Kidney (tissue), 13 donors: ENCODE measurements at regions not wholly inside any gene's neighbourhood (a gene's known extent, or its start where the extent isn't known, plus 50 kb on each side); places are given as distances from the start of the nearest gene placed in this dataset.

ENCODE experiments used
- DNase-seq, 5 donors: peaks; one replicate each; pipeline ENCODE4 v3.0.0-alpha.2; 2013 to 2020
- FAIRE-seq: peaks from 2 replicates; lab custom pipeline; 2012; peaks lifted over from hg19 to GRCh38; lab: Jason Lieb, UNC
- H3K27ac ChIP-seq, 2 donors: one replicate each; pipeline ENCODE4 v1.7.0; 2013; ENCODE audit warnings: low read depth in 2 of 2, low read length in 2 of 2, inconsistent platforms in 1 of 2
- H3K27me3 ChIP-seq: one replicate; pipeline ENCODE4 v1.7.1; 2013; ENCODE audit warnings: low read length, inconsistent platforms; ENCODE audit not compliant: control insufficient read depth, insufficient read depth
- H3K36me3 ChIP-seq, 3 donors: one replicate each; pipeline versions ENCODE4 v1.7.0 to v1.7.1; 2013; ENCODE audit warnings: low read length in 3 of 3, control low read depth in 1 of 3, inconsistent platforms in 1 of 3; ENCODE audit not compliant: insufficient read depth in 3 of 3, control insufficient read depth in 2 of 3
- H3K4me1 ChIP-seq, 3 donors: one replicate each; pipeline versions ENCODE4 v1.7.0 to v1.7.1; 2013; ENCODE audit warnings: low read length in 3 of 3, inconsistent platforms in 1 of 3, low read depth in 1 of 3; ENCODE audit not compliant: control insufficient read depth in 2 of 3, insufficient read depth in 2 of 3
- H3K4me3 ChIP-seq, 3 donors: one replicate each; pipeline versions ENCODE4 v1.7.0 to v1.8.1; 2013; ENCODE audit warnings: low read length in 3 of 3, control low read depth in 1 of 3, inconsistent platforms in 1 of 3
- H3K9ac ChIP-seq, 3 donors: one replicate each; pipeline versions ENCODE4 v1.7.0 to v1.7.1; 2013; ENCODE audit warnings: low read length in 3 of 3, control low read depth in 1 of 3, inconsistent platforms in 1 of 3
- H3K9me3 ChIP-seq, 3 donors: one replicate each; pipeline versions ENCODE4 v1.7.0 to v1.7.1; 2013; ENCODE audit warnings: low read length in 3 of 3, control low read depth in 1 of 3, inconsistent platforms in 1 of 3; ENCODE audit not compliant: control insufficient read depth in 2 of 3, insufficient read depth in 1 of 3
- intact Hi-C: fragments of 100-400 bp; cut with DNase I; formaldehyde crosslinking; loops from one replicate; pipeline ENCODE4 v1.11.1; 2022
- TF ChIP-seq, protein P1 (sequence below): IDR thresholded peaks from 3 replicates; pipeline ENCODE4 v1.5.1; 2012; ENCODE audit warnings: mild to moderate bottlenecking, moderate library complexity, borderline replicate concordance; ENCODE audit not compliant: insufficient read depth; ENCODE audit errors: extremely low read depth
- donor health status: control.
- donor health status: control.
- donor health status: control.
- donor health status: control.
- donor health status: control.
- donor health status: DM: yes; HTN: yes; CAD: no.
- donor health status: Normal renal cell carcinoma (clear cell type).

DNA sequence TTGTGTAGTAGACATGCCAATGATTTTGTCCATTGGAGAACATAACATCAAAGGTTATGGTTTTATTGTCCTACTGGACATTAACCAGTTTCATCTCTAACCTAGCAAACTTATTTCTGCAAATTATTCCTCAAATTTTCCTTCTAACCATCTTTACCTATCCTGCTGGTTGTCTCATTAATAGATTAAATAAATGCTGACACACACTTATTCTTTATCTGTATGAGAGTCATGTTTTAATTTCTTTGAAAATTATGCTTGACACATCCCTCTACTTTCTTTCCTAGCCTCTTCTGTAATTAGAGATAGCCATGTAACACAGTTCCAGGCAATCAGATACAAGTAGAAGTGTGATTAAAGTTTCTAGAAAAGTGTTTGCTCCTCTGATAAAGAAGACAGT is 98.9 kb downstream of the RPS29 start:
- no peak for FAIRE-seq

DNA sequence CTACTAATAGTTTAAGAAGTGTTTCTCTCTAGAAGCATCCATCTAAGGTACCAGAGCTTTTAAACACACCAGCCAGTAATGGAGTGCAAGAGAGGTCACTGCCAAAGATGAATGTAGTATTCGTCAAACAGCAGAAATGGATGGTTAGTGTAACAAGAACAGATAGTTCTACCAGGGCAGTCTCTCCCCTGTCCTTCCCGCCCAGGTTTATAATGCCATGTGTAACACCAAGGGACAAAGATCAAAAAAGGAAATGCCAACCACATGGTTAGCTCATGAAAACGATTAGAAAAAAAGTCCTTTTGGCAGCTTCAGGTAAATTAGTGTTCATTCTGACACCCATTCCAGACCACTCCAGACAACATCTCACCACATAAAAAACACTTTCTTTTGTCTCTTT is 100.9 kb downstream of the RPS29 start:
- Histone ChIP-seq H3K9ac (no peak overlapping the region), H3K9me3 (peaks cover 0 to 7% (median 3%) of the 10 kb centered on the region in 3 donors), H3K4me3 (no peak overlapping the region), H3K27me3 (no peaks in the 10 kb centered on the region), H3K27ac (no peak overlapping the region), H3K4me1 (no peaks in the 10 kb centered on the region), H3K36me3 (no peaks in the 10 kb centered on the region)
- FAIRE-seq (no peak), DNase-seq (no peak)
- intact Hi-C loops: no loop called here
- TF ChIP-seq, protein P1, sequence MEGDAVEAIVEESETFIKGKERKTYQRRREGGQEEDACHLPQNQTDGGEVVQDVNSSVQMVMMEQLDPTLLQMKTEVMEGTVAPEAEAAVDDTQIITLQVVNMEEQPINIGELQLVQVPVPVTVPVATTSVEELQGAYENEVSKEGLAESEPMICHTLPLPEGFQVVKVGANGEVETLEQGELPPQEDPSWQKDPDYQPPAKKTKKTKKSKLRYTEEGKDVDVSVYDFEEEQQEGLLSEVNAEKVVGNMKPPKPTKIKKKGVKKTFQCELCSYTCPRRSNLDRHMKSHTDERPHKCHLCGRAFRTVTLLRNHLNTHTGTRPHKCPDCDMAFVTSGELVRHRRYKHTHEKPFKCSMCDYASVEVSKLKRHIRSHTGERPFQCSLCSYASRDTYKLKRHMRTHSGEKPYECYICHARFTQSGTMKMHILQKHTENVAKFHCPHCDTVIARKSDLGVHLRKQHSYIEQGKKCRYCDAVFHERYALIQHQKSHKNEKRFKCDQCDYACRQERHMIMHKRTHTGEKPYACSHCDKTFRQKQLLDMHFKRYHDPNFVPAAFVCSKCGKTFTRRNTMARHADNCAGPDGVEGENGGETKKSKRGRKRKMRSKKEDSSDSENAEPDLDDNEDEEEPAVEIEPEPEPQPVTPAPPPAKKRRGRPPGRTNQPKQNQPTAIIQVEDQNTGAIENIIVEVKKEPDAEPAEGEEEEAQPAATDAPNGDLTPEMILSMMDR: no peak

More for the DNA sequence above, 98.9 kb downstream of the RPS29 start:
- intact Hi-C loops: no loop called here
- Histone ChIP-seq H3K9me3 (no peaks in the 10 kb centered on the region), H3K27me3 (no peaks in the 10 kb centered on the region), H3K4me1 (no peaks in the 10 kb centered on the region), H3K4me3 (no peak overlapping the region), H3K36me3 (no peaks in the 10 kb centered on the region), H3K9ac (no peak overlapping the region), H3K27ac (no peak overlapping the region)
- no peak for DNase-seq
- TF ChIP-seq, protein P1: no peak

DNA sequence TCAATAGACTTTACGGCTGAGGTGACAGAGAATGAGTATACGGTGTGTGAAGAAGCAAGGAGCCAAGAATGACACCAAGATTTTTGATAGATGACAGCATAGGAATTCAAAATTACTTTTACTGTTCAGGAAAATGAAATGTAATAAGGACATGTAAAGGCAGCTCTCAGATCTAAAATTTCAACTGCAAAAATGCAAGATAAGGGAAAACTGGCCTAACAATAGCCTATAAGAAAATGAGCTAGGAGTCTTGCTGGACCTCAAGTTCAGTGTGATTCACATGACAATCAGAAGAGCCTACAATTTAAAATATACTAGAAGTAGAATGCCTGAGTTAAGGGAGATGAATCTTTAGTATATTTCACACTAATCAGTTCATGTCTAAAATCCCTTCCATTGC is 102.0 kb downstream of the RPS29 start:
- H3K9me3 ChIP-seq: peaks cover 0 to 7% (median 3%) of the 10 kb centered on the region in 3 donors
- no peak overlapping the region for H3K9ac ChIP-seq
- DNase-seq (no peak), FAIRE-seq (no peak)
- TF ChIP-seq, protein P1: no peak
- H3K36me3 ChIP-seq: no peaks in the 10 kb centered on the region
- H3K27me3 ChIP-seq: no peaks in the 10 kb centered on the region
- intact Hi-C loops: no loop called here
- H3K27ac ChIP-seq: no peak overlapping the region
- H3K4me3 ChIP-seq: no peak overlapping the region
- H3K4me1 ChIP-seq: no peaks in the 10 kb centered on the region

DNA sequence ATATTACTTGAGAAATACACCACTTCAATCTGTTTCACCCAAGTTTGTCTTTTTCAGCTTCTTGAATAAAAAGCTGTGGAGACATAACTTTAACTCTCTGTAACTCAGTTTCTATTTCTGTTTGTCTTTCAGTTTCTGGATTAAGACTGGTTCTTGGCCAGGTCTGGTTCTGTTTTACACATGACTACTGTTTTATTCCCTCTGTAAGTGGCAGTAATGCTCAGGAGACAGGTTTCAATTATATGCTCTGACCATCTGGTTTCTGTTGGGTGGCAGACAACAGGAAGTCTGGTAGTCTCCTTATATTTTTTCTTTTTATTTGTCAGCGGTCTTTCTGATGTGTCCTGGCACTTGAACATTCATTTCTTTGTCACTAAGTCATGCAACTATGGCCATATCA is 102.9 kb downstream of the RPS29 start:
- H3K4me3 ChIP-seq: no peak overlapping the region
- DNase-seq (no peak), FAIRE-seq (no peak)
- H3K27me3 ChIP-seq: no peaks in the 10 kb centered on the region
- H3K4me1 ChIP-seq: no peaks in the 10 kb centered on the region
- intact Hi-C loops: no loop called here
- TF ChIP-seq, protein P1: no peak
- H3K27ac ChIP-seq: no peak overlapping the region
- no peaks in the 10 kb centered on the region for H3K36me3 ChIP-seq
- no peak overlapping the region for H3K9ac ChIP-seq
- H3K9me3 ChIP-seq: peaks cover 0 to 7% (median 3%) of the 10 kb centered on the region in 3 donors
